Lower leg skin (tissue), 3 donors: ENCODE measurements at regions not wholly inside any gene's neighbourhood (a gene's known extent, or its start where the extent isn't known, plus 50 kb on each side); places are given as distances from the start of the nearest gene placed in this dataset.

Experiments
- CTCF ChIP-seq, 3 donors: fragments of 450-650 bp; IDR thresholded peaks; one replicate each; pipeline ENCODE4 v1.5.1; 2016; ENCODE audit warnings: antibody characterized with exemption in 3 of 3, mild to moderate bottlenecking in 3 of 3, moderate library complexity in 2 of 3
- POLR2A ChIP-seq, 2 donors: fragments of 450-650 bp; IDR thresholded peaks; one replicate each; pipeline ENCODE4 v1.6.1; 2016 to 2017; ENCODE audit warnings: antibody characterized with exemption in 2 of 2, mild to moderate bottlenecking in 1 of 2, moderate library complexity in 1 of 2

DNA sequence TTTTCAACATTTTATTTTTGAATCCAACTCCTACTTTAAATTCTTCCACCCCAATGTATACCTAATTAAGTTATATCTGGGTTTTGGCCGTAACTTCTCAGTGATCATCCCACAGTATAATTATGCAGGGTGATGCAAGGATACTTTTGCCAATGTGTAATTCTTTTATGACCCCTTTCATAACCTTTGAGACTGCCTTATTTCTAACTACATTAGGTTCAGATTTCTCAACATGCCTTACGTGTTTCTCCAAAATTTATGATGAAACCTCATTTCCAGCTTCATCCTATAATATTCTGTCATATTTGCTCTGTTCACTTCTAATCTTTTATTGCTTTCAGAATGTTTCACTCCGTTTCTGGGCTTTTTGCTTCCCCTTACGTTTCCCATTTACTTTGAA is 1229.6 kb upstream of the ALCAM start:
- TF ChIP-seq CTCF (IDR thresholded peaks at IDR 0.05) (no peak), POLR2A (IDR thresholded peaks at IDR 0.05) (no peak)
